ENCODE measurements at regions not wholly inside any gene's neighbourhood (a gene's known extent, or its start where the extent isn't known, plus 50 kb on each side); places are given as distances from the start of the nearest gene placed in this dataset.

GRCh38 chr7:136807598-136807997 lies 60.9 kb upstream of the CHRM2 start:
- Histone ChIP-seq H3K4me3 (no peak overlapping the region), H3K27ac (no peak overlapping the region)

DNA sequence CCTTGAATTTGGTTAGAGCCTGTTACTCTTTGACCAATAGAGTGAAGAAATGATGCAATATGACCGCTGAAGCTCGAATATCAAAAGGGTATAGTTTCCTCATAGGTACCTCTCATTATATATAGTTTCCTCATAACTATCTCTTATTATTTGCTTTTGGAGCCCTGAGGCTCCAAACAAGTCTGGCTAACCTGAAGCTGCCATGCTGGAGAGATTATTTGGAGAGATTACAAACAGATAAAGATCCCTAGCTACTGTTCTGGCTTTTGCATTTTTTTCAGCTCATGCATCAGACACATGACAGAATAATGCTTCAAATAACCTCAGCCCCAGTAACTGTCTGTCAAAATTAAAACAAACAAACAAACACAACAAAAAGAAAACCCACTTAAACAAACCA lies 65.4 kb upstream of the CHRM2 start:
- Histone ChIP-seq H3K27ac (no peak overlapping the region), H3K4me3 (no peak overlapping the region)

- Histone ChIP-seq H3K4me3 (no peak overlapping the region), H3K27ac (no peak overlapping the region)
Measured at GRCh38 chr7:136783934-136784333, 84.5 kb upstream of the CHRM2 start.

DNA sequence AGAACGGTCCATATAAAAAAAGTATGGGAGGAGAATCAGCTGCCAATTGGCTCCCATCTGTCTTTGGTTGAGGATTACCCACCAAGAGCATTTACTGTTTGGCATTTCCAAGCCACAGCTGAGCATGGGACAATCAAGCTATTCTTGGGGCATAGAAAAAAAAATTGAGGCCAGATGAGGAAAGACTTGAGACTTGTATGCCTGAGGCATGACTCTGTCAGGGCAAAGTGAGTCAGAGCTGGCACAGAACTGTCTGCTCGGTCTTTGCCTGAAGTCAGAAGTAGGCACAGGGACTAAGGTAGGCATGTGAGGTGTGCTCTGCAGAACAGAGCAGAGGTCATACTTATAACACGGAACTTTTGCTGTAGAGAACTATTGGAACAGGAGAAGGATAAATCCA lies 126.5 kb upstream of the CHRM2 start:
- no peak overlapping the region for H3K27ac ChIP-seq
- no peak overlapping the region for H3K4me3 ChIP-seq

DNA sequence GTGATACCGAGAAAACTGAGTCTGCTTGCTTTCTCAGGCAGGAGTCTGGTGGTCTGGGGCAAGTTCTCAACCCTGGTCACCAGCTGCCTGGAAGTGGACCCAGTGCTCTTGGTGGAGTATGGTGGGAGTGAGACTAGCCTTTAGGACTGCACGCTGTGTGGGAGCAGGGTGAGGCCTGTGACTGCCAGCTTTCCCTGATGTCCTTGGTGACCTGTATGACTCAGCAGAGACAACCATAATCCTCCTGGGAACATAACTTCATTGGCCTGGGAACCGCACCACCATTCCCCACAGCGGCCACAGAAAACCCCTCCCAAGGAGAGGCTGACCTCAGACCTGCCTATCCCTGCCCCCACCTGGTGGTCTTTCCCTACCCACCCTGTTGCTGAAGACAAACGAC lies 139.5 kb upstream of the CHRM2 start:
- Histone ChIP-seq H3K27ac (no peak overlapping the region), H3K4me3 (no peak overlapping the region)

DNA sequence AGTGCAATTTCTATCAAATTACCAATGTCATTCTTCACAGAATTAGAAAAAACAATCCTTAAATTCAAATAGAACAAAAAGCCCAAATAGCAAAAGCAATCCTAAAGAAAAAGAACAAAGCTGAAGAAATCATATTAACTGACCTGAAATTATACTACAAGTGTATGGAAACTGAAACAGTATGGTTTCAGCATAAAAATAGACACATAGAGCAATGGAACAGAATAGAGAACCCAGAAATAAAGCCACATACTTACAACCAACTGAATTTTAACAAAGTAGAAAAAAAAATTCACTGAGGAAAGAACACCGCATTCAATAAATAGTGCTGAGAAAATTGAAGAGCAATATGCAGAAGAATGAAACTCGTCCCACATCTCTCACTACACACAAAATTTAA lies 142.0 kb upstream of the CHRM2 start:
- Histone ChIP-seq H3K4me3 (no peak overlapping the region), H3K27ac (no peak overlapping the region)

DNA sequence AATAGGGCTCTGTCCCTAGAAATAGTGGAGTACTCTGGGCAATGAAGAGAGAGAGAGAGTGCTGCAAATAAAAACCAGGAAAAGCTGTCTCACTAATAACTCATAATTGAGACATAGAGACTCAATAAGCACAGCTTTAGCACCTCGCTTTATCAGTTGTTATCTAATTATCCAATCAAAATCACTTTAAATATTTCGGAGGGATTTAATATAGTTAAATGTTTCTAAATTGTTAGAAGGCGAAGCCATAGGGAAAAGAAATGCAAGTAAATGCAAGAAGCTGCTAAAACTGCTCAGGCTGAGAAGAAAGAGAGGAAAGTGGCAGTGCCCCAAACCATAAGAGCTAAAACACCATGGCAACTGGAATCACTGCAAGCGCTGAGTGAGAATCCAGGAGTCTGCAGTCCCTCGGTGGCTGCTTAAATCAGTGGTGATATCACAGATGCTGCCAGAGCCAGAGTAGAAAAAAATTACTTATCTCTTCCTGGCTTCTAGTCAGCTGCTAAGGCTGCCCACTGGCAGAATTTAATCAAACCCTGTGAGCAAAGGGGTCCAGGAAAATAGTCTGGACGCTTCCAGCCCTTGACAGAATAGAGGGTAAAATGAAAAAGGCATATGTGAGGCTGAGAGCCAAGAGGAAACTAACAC lies 150.4 kb upstream of the CHRM2 start:
- Histone ChIP-seq H3K4me3 (no peak overlapping the region), H3K27ac (no peak overlapping the region)

DNA sequence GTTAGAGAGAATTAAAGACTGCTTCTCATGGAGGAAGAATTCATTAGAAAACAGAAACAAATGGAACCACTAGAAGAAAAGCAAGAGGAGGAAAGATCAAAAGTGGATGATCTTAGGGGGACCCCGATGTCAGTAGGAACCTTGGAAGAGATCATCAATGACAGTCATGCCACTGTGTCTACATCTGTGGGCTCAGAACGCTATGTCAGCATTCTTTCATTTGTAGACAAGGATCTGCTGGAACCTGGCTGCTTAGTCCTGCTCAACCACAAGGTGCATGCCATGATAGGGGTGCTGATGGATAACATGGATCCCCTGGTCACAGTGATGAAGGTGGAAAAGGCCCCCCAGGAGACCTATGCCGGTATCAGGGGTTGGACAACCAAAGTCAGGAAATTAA lies 154.4 kb upstream of the CHRM2 start:
- no peak overlapping the region for H3K4me3 ChIP-seq
- H3K27ac ChIP-seq = no peak overlapping the region

- Histone ChIP-seq H3K4me3 (no peak overlapping the region), H3K27ac (no peak overlapping the region)
Measured at GRCh38 chr7:136710751-136711150, 157.7 kb upstream of the CHRM2 start.

DNA sequence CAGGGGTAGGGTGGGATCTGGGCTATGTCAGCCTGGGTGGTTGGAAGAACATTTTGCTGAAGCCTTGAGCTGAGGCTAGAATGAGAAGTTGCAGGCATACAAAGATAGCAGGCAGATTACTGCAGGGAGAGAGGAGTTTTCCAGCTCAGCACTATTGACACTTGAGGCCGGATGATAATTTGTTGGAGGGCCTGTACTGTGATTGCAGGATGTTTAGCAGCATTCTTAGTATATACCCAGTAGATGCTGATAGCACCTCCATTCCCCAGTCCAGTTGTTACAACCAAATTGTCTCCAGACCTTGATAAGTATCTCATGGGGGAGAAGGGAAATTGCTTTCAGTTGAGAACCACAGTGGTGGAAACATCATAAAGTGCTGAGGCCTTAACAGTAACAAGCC lies 158.6 kb upstream of the CHRM2 start:
- H3K4me3 ChIP-seq = no peak overlapping the region

DNA sequence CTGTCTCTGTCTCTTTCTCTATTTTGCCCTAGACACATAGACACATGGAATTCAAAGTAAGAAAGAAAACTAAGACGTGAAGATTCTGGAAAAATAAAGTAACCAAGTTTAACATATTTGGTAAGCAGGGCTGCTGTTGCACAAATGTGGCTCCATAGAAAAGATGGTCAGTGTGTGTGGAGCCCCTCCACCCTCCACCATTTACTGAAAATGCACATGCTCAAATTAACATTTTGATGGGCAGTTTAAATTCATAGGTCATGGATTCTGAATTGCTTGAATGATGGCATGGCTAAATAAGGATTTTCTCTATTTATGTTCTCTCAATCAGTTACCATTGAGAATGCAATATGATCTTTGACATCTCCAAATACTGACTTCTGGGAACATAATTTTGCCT lies 165.5 kb upstream of the CHRM2 start:
- Histone ChIP-seq H3K4me3 (no peak overlapping the region), H3K27ac (no peak overlapping the region)

More for the DNA sequence above, 158.6 kb upstream of the CHRM2 start:
- H3K27ac ChIP-seq = no peak overlapping the region

DNA sequence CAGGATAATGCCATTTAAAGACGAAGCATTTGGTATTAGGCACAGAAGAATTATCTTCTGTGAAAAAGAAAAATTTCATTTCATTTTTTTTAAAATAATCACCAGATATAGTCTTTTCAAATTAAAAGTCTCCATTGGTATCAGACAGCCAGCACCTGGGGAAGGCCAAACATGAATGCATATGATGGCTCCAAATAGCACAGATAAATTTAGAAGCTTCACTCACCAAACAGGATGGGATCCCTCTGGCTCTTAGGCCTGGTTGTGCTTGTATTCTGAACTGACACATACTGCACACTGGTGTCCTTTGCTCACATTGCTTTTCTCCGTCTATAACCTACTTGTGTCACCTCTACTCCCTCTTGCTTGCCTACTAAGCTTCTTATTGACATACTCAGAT lies 169.5 kb upstream of the CHRM2 start:
- Histone ChIP-seq H3K4me3 (no peak overlapping the region), H3K27ac (no peak overlapping the region)

DNA sequence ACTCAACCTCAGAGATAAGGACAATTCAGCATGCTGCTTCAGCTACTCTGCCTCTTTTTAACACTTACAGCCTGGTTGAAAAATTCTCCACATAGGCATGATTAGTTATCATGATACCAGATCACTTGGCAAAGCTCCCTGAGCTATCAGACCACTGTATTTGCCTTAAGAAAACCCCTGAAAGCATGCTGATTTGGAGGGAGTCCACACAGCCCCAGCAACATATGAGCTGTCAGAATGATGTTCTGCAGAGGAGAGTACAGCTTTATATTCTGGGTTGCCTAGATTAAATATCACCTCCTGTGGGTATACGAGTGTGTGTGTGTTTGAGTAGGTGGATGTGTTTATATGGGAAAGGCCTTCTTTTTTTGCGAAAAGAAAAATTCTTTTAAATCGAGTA lies 170.2 kb upstream of the CHRM2 start:
- no peak overlapping the region for H3K27ac ChIP-seq

DNA sequence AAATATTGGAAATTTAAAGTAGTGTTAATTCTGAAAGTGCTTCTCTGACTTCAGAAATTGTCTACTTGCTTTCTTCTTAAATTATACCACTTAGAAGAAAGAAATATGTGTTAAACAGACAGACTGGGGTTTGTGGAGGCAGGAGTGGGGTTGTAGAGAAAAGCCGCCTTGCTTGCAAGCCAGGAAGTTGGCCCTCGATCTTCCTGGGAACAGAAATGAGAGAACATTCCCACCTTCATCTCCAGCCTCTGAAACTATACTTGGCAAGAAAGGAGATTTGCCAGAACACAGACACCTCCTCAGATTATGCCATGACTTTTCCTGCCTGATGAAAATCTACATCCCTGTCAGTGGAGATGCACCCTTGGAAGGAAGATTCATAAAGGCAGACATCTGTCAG lies 171.2 kb upstream of the CHRM2 start:
- Histone ChIP-seq H3K4me3 (no peak overlapping the region), H3K27ac (no peak overlapping the region)

More for the DNA sequence above, 170.2 kb upstream of the CHRM2 start:
- no peak overlapping the region for H3K4me3 ChIP-seq

GRCh38 chr7:136693166-136694119 lies 175.0 kb upstream of the CHRM2 start:
- Histone ChIP-seq H3K4me3 (no peak overlapping the region), H3K27ac (no peak overlapping the region)

DNA sequence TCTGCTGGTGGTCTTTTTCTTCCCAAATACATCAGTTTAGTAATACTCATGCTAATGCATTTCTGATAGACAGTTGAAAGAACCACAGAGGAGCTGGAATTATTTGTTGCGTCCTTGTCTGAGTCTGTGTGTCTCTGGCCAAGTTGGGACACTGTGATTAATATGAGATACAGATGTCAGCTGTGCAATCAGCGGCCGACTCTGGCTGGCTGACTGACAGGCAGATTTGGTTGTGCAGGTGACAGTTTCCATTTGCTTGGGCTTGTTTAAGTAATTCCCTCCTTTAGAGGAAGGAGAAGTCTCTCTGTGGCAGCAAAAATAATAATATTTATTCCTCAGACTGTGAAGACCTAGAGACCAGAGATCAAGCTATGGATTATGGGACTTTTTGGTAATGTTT lies 176.2 kb upstream of the CHRM2 start:
- H3K27ac ChIP-seq = no peak overlapping the region
- H3K4me3 ChIP-seq = no peak overlapping the region

- Histone ChIP-seq H3K27ac (no peak overlapping the region), H3K4me3 (no peak overlapping the region)
Measured at GRCh38 chr7:136688601-136689000, 179.9 kb upstream of the CHRM2 start.

- Histone ChIP-seq H3K4me3 (no peak overlapping the region), H3K27ac (no peak overlapping the region)
Measured at GRCh38 chr7:136687693-136688322, 180.6 kb upstream of the CHRM2 start.

DNA sequence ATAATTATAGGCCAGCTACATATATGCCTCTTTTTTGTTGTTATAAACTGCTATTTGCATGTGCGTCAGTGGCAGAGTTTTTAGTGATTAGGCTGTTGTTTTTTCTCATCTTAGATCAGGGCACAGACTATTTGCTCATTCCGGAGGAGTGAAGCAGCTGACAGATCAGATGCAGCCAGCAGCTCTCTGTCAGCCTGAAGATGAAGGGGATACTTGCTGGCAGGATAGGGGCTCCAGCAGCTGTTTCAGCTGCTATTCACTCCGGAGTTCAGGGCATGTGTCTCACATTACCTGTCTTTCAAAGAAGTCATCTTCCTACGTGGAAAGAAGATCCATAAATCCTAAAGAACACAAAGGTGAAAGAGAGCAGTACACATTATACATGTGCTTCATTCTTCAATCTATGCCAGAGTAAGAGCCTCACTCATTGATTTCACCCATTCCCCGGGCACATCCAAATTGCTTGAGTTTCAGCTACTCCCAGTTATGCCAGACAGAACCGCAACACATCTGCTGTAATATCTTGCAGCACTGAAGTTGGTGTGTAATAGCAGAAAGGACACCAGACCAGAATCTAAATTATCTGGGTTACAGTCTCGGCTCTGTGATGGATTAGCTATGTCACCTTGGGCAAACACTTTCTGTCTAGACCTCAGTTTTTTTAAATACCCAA lies 182.8 kb upstream of the CHRM2 start:
- Histone ChIP-seq H3K4me3 (no peak overlapping the region), H3K27ac (no peak overlapping the region)

Data from skin epidermis (tissue), 12 donors.